A673 (cell line): ENCODE measurements at regions not wholly inside any gene's neighbourhood (a gene's known extent, or its start where the extent isn't known, plus 50 kb on each side); places are given as distances from the start of the nearest gene placed in this dataset.

Experiments
- BruUV-seq: library from RNA; stranded (reverse); fragments of 400-500 nt; replicated peaks from 2 replicates; lab custom pipeline; 2021; lab: Mats Ljungman, UMichigan
- CTCF ChIA-PET: fragments of 300-600 bp; sonication (Branson Sonifier 250); formaldehyde crosslinking; loops from one replicate; lab custom pipeline; 2022; ENCODE audit warnings: antibody characterized with exemption; lab: Charles Lee
- POLR2A ChIA-PET: fragments of 300-600 bp; sonication (Branson Sonifier 250); formaldehyde crosslinking; loops from one replicate; lab custom pipeline; 2022; ENCODE audit warnings: antibody characterized with exemption; ENCODE audit not compliant: low non-redundant PET; lab: Charles Lee
- DNase-seq: peaks from one replicate; pipeline ENCODE4 v3.0.0-alpha.2; 2015; ENCODE audit warnings: low spot score
- H3K27ac ChIP-seq: fragments of 200-600 bp; sonication (generic); 2 replicates; pipeline ENCODE4 v1.5.1; 2016; ENCODE audit warnings: mixed run types, low read depth, mild to moderate bottlenecking, mixed read lengths, antibody characterized with exemption, low read length; ENCODE audit not compliant: poor library complexity, severe bottlenecking
- H3K27me3 ChIP-seq: fragments of 200-600 bp; sonication (generic); replicated peaks from 2 replicates; pipeline ENCODE4 v1.6.1; 2017; ENCODE audit warnings: mixed run types, low read depth, mild to moderate bottlenecking, mixed read lengths, antibody characterized with exemption, low read length; ENCODE audit not compliant: insufficient read depth, poor library complexity
- H3K36me3 ChIP-seq: fragments of 200-600 bp; sonication (generic); 2 replicates; pipeline ENCODE4 v1.6.1; 2016; ENCODE audit warnings: mixed run types, mild to moderate bottlenecking, mixed read lengths, antibody characterized with exemption, low read length; ENCODE audit not compliant: insufficient read depth, poor library complexity, severe bottlenecking
- H3K4me1 ChIP-seq: fragments of 200-600 bp; sonication (generic); 2 replicates; pipeline ENCODE4 v1.6.1; 2017; ENCODE audit warnings: mixed run types, mild to moderate bottlenecking, mixed read lengths, antibody characterized with exemption, low read length; ENCODE audit not compliant: insufficient read depth, poor library complexity, severe bottlenecking
- H3K4me3 ChIP-seq: fragments of 200-600 bp; sonication (generic); 2 replicates; pipeline ENCODE4 v1.5.1; 2016; ENCODE audit warnings: low read depth, mixed run types, mild to moderate bottlenecking, mixed read lengths, low read length; ENCODE audit not compliant: poor library complexity, severe bottlenecking
- H3K9me3 ChIP-seq: fragments of 200-600 bp; sonication (generic); 2 replicates; pipeline ENCODE4 v1.6.1; 2016; ENCODE audit warnings: mixed run types, low read depth, mild to moderate bottlenecking, mixed read lengths, antibody characterized with exemption, low read length; ENCODE audit not compliant: poor library complexity, severe bottlenecking
- CTCF ChIP-seq: fragments of 300-800, 200-600 bp; sonication (generic); conservative IDR thresholded peaks from 2 replicates; pipeline ENCODE4 v1.5.1; 2017; ENCODE audit warnings: low read depth, mild to moderate bottlenecking, antibody characterized with exemption, low read length, moderate library complexity, mixed read lengths
- EZH2 ChIP-seq: fragments of 200-600 bp; sonication (generic); IDR thresholded peaks from 2 replicates; pipeline ENCODE4 v1.6.1; 2017; ENCODE audit warnings: borderline replicate concordance, low read depth, mild to moderate bottlenecking, mixed read lengths, antibody characterized with exemption, low read length; ENCODE audit not compliant: poor library complexity, severe bottlenecking
- intact Hi-C: fragments of 100-400 bp; cut with micrococcal nuclease; formaldehyde crosslinking; loops from one replicate; pipeline ENCODE4 v1.10.0; 2022; ENCODE audit not compliant: unreplicated experiment

GRCh38 chr4:138843616-138844015 lies 172.0 kb upstream of the NOCT start:
- BruUV-seq = no TSS peak
- TF ChIP-seq EZH2 (no peak), CTCF (no peak)
- no peaks in the 10 kb centered on the region for H3K9me3 ChIP-seq
- no peaks in the 10 kb centered on the region for H3K27me3 ChIP-seq
- no peaks in the 10 kb centered on the region for H3K36me3 ChIP-seq
- H3K4me1 ChIP-seq = no peaks in the 10 kb centered on the region
- no peak overlapping the region for H3K4me3 ChIP-seq
- intact Hi-C loops = no loop called here
- CTCF ChIA-PET = no interaction called here
- H3K27ac ChIP-seq = no peak overlapping the region
- DNase-seq = no peak
- POLR2A ChIA-PET = no interaction called here

- Histone ChIP-seq H3K36me3 (no peaks in the 10 kb centered on the region), H3K9me3 (no peaks in the 10 kb centered on the region), H3K4me1 (no peaks in the 10 kb centered on the region), H3K27ac (no peak overlapping the region), H3K27me3 (no peaks in the 10 kb centered on the region), H3K4me3 (no peak overlapping the region)
- TF ChIP-seq CTCF (no peak), EZH2 (no peak)
- CTCF ChIA-PET = no interaction called here
- no TSS peak for BruUV-seq
- DNase-seq = no peak
- POLR2A ChIA-PET = no interaction called here
- intact Hi-C loops = no loop called here
Measured at GRCh38 chr4:138841343-138841742, 174.2 kb upstream of the NOCT start.

GRCh38 chr4:138838251-138838650 lies 177.3 kb upstream of the NOCT start:
- Histone ChIP-seq H3K4me3 (no peak overlapping the region), H3K27ac (no peak overlapping the region), H3K9me3 (no peaks in the 10 kb centered on the region), H3K4me1 (no peaks in the 10 kb centered on the region), H3K36me3 (no peaks in the 10 kb centered on the region), H3K27me3 (no peaks in the 10 kb centered on the region)
- ChIA-PET POLR2A (no interaction called here), CTCF (no interaction called here)
- no peak for TF ChIP-seq CTCF
- TF ChIP-seq EZH2 = no peak
- BruUV-seq = no TSS peak
- intact Hi-C loops = no loop called here
- no peak for DNase-seq
